Gastrocnemius medialis (tissue), 4 donors: ENCODE measurements at regions not wholly inside any gene's neighbourhood (a gene's known extent, or its start where the extent isn't known, plus 50 kb on each side); places are given as distances from the start of the nearest gene placed in this dataset.

ENCODE experiments used
- CTCF ChIP-seq, 5 experiments: fragments of 450-650 bp in 3 of 5; fragments of 200-600 bp in 2 of 5; sonication (generic) in 2 of 5; IDR thresholded peaks in 4 of 5; conservative IDR thresholded peaks in 1 of 5; 1 replicate in 4 of 5; 2 replicates in 1 of 5; pipeline ENCODE4 v1.5.1; 2016 to 2019; ENCODE audit warnings: antibody characterized with exemption in 5 of 5, mild to moderate bottlenecking in 3 of 5, moderate library complexity in 3 of 5
- POLR2A ChIP-seq, 2 donors: fragments of 450-650 bp; IDR thresholded peaks; one replicate each; pipeline ENCODE4 v1.6.1; 2017; ENCODE audit warnings: antibody characterized with exemption in 2 of 2, mild to moderate bottlenecking in 2 of 2, moderate library complexity in 2 of 2

- no peak for TF ChIP-seq CTCF (IDR thresholded peaks at IDR 0.05 in 4 of 5, conservative IDR thresholded peaks at IDR 0.05 in 1 of 5)
- no peak for TF ChIP-seq POLR2A (IDR thresholded peaks at IDR 0.05)
These were observed 58.2 kb downstream of the GLI2 start for GRCh38 chr2:120793682-120794403.
